SK-N-SH (cell line): ENCODE measurements at regions not wholly inside any gene's neighbourhood (a gene's known extent, or its start where the extent isn't known, plus 50 kb on each side); places are given as distances from the start of the nearest gene placed in this dataset.

Source experiments
- CTCF ChIA-PET: fragments of 300-600, 350-600 bp; formaldehyde crosslinking; extraction: SDS; loops from one replicate; lab custom pipeline; 2021; lab: Yijun Ruan, JAX
- POLR2A ChIA-PET: fragments of 350-600 bp; sonication (Branson Sonifier 250); formaldehyde crosslinking; extraction: SDS; loops from one replicate; lab custom pipeline; 2020; ENCODE audit warnings: antibody characterized with exemption, inconsistent platforms; lab: Yijun Ruan, JAX
- DNase-seq: peaks from one replicate; pipeline ENCODE4 v3.0.0; 2012
- H2AFZ ChIP-seq: fragments of 200-600 bp; sonication (generic); 2 replicates; pipeline ENCODE4 v1.8.1; 2016; ENCODE audit warnings: antibody characterized with exemption, mild to moderate bottlenecking, low read depth
- H3F3A ChIP-seq: fragments of 200-600 bp; sonication (generic); replicated peaks from 2 replicates; pipeline ENCODE3; 2016; ENCODE audit warnings: antibody characterized with exemption, mild to moderate bottlenecking; ENCODE audit not compliant: insufficient read depth
- H3K27ac ChIP-seq, 2 experiments: fragments of 200-500 bp in 1 of 2; fragments of 200-600 bp in 1 of 2; sonication (Bioruptor generic) in 1 of 2; sonication (generic), shearing (Covaris generic) in 1 of 2; 2 replicates each; pipeline versions ENCODE4 v1.5.1 to v1.6.1; 2014 to 2016; ENCODE audit warnings: low read depth in 2 of 2, inconsistent platforms in 1 of 2, low read length in 1 of 2, mild to moderate bottlenecking in 1 of 2, mixed read lengths in 1 of 2
- H3K27me3 ChIP-seq: fragments of 200-600 bp; sonication (generic), shearing (Covaris generic); 2 replicates; pipeline ENCODE4 v1.6.1; 2016; ENCODE audit warnings: mixed run types; ENCODE audit not compliant: insufficient read depth
- H3K36me3 ChIP-seq, 2 experiments: fragments of 200-500 bp in 1 of 2; fragments of 200-600 bp in 1 of 2; sonication (Bioruptor generic) in 1 of 2; sonication (generic) in 1 of 2; replicated peaks in 1 of 2; 2 replicates each; pipeline versions ENCODE3 to v1.5.1; 2014 to 2016; ENCODE audit warnings: low read length in 1 of 2, mild to moderate bottlenecking in 1 of 2; ENCODE audit not compliant: insufficient read depth in 2 of 2, control insufficient read depth in 1 of 2
- H3K4me1 ChIP-seq, 2 experiments: fragments of 200-500 bp in 1 of 2; fragments of 200-600 bp in 1 of 2; sonication (Bioruptor generic) in 1 of 2; sonication (generic), shearing (Covaris generic) in 1 of 2; 2 replicates each; pipeline versions ENCODE4 v1.5.1 to v1.6.1; 2014 to 2016; ENCODE audit warnings: low read depth in 1 of 2, low read length in 1 of 2, mixed run types in 1 of 2; ENCODE audit not compliant: insufficient read depth in 2 of 2, control insufficient read depth in 1 of 2
- H3K4me2 ChIP-seq: fragments of 200-600 bp; sonication (generic), shearing (Covaris generic); 2 replicates; pipeline ENCODE4 v1.6.1; 2017; ENCODE audit warnings: mixed run types
- H3K4me3 ChIP-seq, 2 experiments: fragments of 200-500 bp in 1 of 2; fragments of 200-600 bp in 1 of 2; sonication (Bioruptor generic) in 1 of 2; sonication (generic), shearing (Covaris generic) in 1 of 2; 2 replicates each; pipeline versions ENCODE4 v1.5.1 to v1.8.1; 2014 to 2016; ENCODE audit warnings: low read depth in 2 of 2, inconsistent platforms in 1 of 2, low read length in 1 of 2, mild to moderate bottlenecking in 1 of 2, mixed read lengths in 1 of 2, moderate library complexity in 1 of 2
- H3K79me2 ChIP-seq: fragments of 200-600 bp; sonication (generic); 2 replicates; pipeline ENCODE4 v1.8.1; 2017; ENCODE audit warnings: mild to moderate bottlenecking; ENCODE audit not compliant: insufficient read depth
- H3K9ac ChIP-seq: fragments of 200-600 bp; sonication (generic); 2 replicates; pipeline ENCODE4 v1.6.1; 2017; ENCODE audit warnings: mixed run types
- H3K9me2 ChIP-seq: fragments of 200-600 bp; sonication (generic); 2 replicates; pipeline ENCODE4 v1.6.1; 2017; ENCODE audit warnings: mixed run types
- H3K9me3 ChIP-seq: fragments of 200-600 bp; sonication (generic); 2 replicates; pipeline ENCODE4 v1.6.1; 2017; ENCODE audit warnings: mixed run types, mild to moderate bottlenecking, moderate library complexity
- H4K20me1 ChIP-seq: fragments of 200-600 bp; sonication (generic); 2 replicates; pipeline ENCODE4 v1.6.1; 2017; ENCODE audit warnings: mild to moderate bottlenecking, mixed run types; ENCODE audit not compliant: insufficient read depth
- ELF1 ChIP-seq: IDR thresholded peaks from 2 replicates; pipeline ENCODE4 v1.4.0; 2012
- EP300 ChIP-seq, 2 experiments: IDR thresholded peaks; 2 replicates each; pipeline versions ENCODE4 v1.4.0 to v1.6.1; 2012; ENCODE audit warnings: borderline replicate concordance in 1 of 2, low read depth in 1 of 2, low read length in 1 of 2
- EZH2phosphoT487 ChIP-seq: fragments of 200-600 bp; sonication (generic); IDR thresholded peaks from 2 replicates; pipeline ENCODE4 v1.6.1; 2017; ENCODE audit warnings: low read depth, mixed run types, mild to moderate bottlenecking, antibody characterized with exemption, moderate library complexity, borderline replicate concordance
- GABPA ChIP-seq: IDR thresholded peaks from 2 replicates; pipeline ENCODE4 v1.4.0; 2012; ENCODE audit warnings: low read depth, mild to moderate bottlenecking
- IRF3 ChIP-seq: fragments of 150-350 bp; IDR thresholded peaks from 2 replicates; pipeline ENCODE4 v1.6.1; 2016; ENCODE audit warnings: mild to moderate bottlenecking, low read depth, low read length
- JUND ChIP-seq: IDR thresholded peaks from 2 replicates; pipeline ENCODE4 v1.4.0; 2012
- MXI1 ChIP-seq: IDR thresholded peaks from 2 replicates; pipeline ENCODE4 v1.6.1; 2012; ENCODE audit warnings: mild to moderate bottlenecking, low read depth, low read length, improper control_type of control experiment
- NFIC ChIP-seq: IDR thresholded peaks from 2 replicates; pipeline ENCODE4 v1.4.0; 2012; ENCODE audit warnings: borderline replicate concordance
- REST ChIP-seq: IDR thresholded peaks from 2 replicates; pipeline ENCODE4 v1.6.1; 2012; ENCODE audit warnings: mild to moderate bottlenecking, low read depth, low read length, moderate library complexity
- RXRA ChIP-seq: IDR thresholded peaks from 2 replicates; pipeline ENCODE4 v1.4.0; 2012; ENCODE audit warnings: low read depth, mild to moderate bottlenecking, borderline replicate concordance
- SIN3A ChIP-seq: IDR thresholded peaks from 2 replicates; pipeline ENCODE4 v1.6.1; 2012; ENCODE audit warnings: low read depth, mild to moderate bottlenecking, low read length, moderate library complexity, borderline replicate concordance
- SMC3 ChIP-seq: IDR thresholded peaks from 2 replicates; pipeline ENCODE4 v1.6.1; 2012; ENCODE audit warnings: low read depth, low read length, improper control_type of control experiment
- YY1 ChIP-seq: IDR thresholded peaks from 2 replicates; pipeline ENCODE4 v1.4.0; 2012; ENCODE audit warnings: low read depth, mild to moderate bottlenecking
- ZBTB33 ChIP-seq: IDR thresholded peaks from 2 replicates; pipeline ENCODE4 v1.4.0; 2012; ENCODE audit warnings: low read depth, borderline replicate concordance
- WGBS: methylation state at CpG from one replicate; pipeline ENCODE4 v1.1.6; 2017; ENCODE audit warnings: low lambda C conversion rate; 5-methylcytosine and 5-hydroxymethylcytosine counted together

GRCh38 chr17:72476134-72476533 is 355.3 kb downstream of the SOX9 start:
- no peak overlapping the region for H3K9ac ChIP-seq
- no peaks in the 10 kb centered on the region for H3K9me3 ChIP-seq
- H2AFZ ChIP-seq: no peak overlapping the region
- TF ChIP-seq EZH2phosphoT487 (no peak), MXI1 (no peak), ZBTB33 (no peak), GABPA (no peak), ELF1 (no peak), SIN3A (no peak), JUND (no peak), NFIC (no peak), REST (no peak), IRF3 (no peak), EP300 (IDR thresholded peaks at IDR 0.05; ENCODE audit: borderline replicate concordance in 1 of 2, low read depth in 1 of 2, low read length in 1 of 2) (no peak), RXRA (no peak), YY1 (no peak), SMC3 (no peak)
- H3K4me1 ChIP-seq: peaks cover 0 to 4% of the 10 kb centered on the region in 2 experiments; a peak in 1 of 4 replicates
- ChIA-PET CTCF (interaction anchor here (0.9 kb wide), 1 partner anchor 11 kb away, joined by 3 read pairs; no protein-coding TSS in a partner anchor), POLR2A (no interaction called here)
- H3K4me2 ChIP-seq: no peak overlapping the region
- no peaks in the 10 kb centered on the region for H4K20me1 ChIP-seq
- no peaks in the 10 kb centered on the region for H3F3A ChIP-seq
- H3K27ac ChIP-seq: no peak overlapping the region
- H3K9me2 ChIP-seq: no peaks in the 10 kb centered on the region
- no peak overlapping the region for H3K4me3 ChIP-seq
- H3K36me3 ChIP-seq: no peaks in the 10 kb centered on the region
- peaks cover 2% of the 10 kb centered on the region; the same call in 1 of the 2 replicates for H3K79me2 ChIP-seq
- WGBS: 71% methylated on average over 9 of the region's 9 CpGs
- no peak for DNase-seq
- no peaks in the 10 kb centered on the region for H3K27me3 ChIP-seq
